Esophagus squamous epithelium (tissue), 4 donors: ENCODE measurements at regions not wholly inside any gene's neighbourhood (a gene's known extent, or its start where the extent isn't known, plus 50 kb on each side); places are given as distances from the start of the nearest gene placed in this dataset.

Source experiments
- CTCF ChIP-seq, 6 experiments: fragments of 450-650 bp in 4 of 6; fragments of 200-600 bp in 2 of 6; sonication (generic) in 2 of 6; IDR thresholded peaks; one replicate each; pipeline ENCODE4 v1.5.1; 2016 to 2019; ENCODE audit warnings: antibody characterized with exemption in 6 of 6, mild to moderate bottlenecking in 4 of 6, moderate library complexity in 4 of 6
- POLR2A ChIP-seq, 4 donors: fragments of 450-650 bp; IDR thresholded peaks; one replicate each; pipeline ENCODE4 v1.6.1; 2017; ENCODE audit warnings: antibody characterized with exemption in 4 of 4, mild to moderate bottlenecking in 4 of 4, moderate library complexity in 3 of 4

GRCh38 chrX:123081776-123082175, 102.3 kb upstream of the GRIA3 start:
- no peak for TF ChIP-seq POLR2A (IDR thresholded peaks at IDR 0.05)
- TF ChIP-seq CTCF (IDR thresholded peaks at IDR 0.05) = no peak
